ENCODE measurements at regions not wholly inside any gene's neighbourhood (a gene's known extent, or its start where the extent isn't known, plus 50 kb on each side); places are given as distances from the start of the nearest gene placed in this dataset.

DNA sequence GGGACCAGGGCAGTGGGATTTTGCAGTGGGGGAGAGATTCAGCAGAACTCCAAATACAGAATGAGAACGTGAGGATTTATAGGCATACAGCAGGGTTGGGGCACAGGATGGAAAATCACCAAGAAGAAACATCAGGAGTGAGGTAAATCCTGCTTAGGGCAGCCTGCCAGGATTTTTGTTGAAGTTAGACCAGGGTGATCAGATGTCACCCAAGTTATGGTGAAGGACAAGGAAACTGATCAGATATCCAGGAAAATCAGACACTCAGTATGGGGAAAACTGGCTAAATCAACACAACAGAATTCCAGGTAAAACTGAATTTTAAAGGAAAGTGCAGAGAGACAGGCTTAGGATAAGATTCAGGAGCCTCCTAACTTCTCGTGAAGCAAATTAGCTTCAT is 682.4 kb downstream of the TMEM121 start:
- Histone ChIP-seq H3K4me3 (ENCODE audit: extremely low read depth in 1 of 4, insufficient read depth in 2 of 4, low read depth in 3 of 4, low read length in 4 of 4) (no peak overlapping the region), H3K4me1 (replicated peaks in 1 of 4; ENCODE audit: control insufficient read depth in 3 of 4, insufficient read depth in 4 of 4, low read length in 3 of 4) (no peaks in the 10 kb centered on the region), H3K36me3 (ENCODE audit: control insufficient read depth in 2 of 4, insufficient read depth in 4 of 4, low read length in 3 of 4) (no peaks in the 10 kb centered on the region), H3K23me2 (ENCODE audit: low read depth, low read length) (no peaks in the 10 kb centered on the region), H3K79me2 (ENCODE audit: control insufficient read depth in 1 of 2, insufficient read depth in 2 of 2, low read length in 2 of 2) (no peaks in the 10 kb centered on the region), H4K91ac (replicated peaks; ENCODE audit: insufficient read length, low read length) (no peak overlapping the region), H3K14ac (ENCODE audit: insufficient read length) (no peak overlapping the region), H2AK5ac (ENCODE audit: low read depth, low read length) (no peak overlapping the region), H3K9ac (replicated peaks in 1 of 4; ENCODE audit: extremely low read depth in 1 of 4, low read depth in 3 of 4, low read length in 3 of 4) (no peak overlapping the region), H3K27me3 (replicated peaks in 1 of 4; ENCODE audit: control insufficient read depth in 3 of 4, extremely low read depth in 1 of 4, insufficient read depth in 3 of 4, low read length in 3 of 4) (no peaks in the 10 kb centered on the region), H4K8ac (ENCODE audit: extremely low read depth, insufficient read depth, low read length) (no peak overlapping the region), H2BK120ac (replicated peaks; ENCODE audit: low read depth, low read length) (no peak overlapping the region), H3K79me1 (ENCODE audit: low read depth, low read length) (no peaks in the 10 kb centered on the region), H2AFZ (ENCODE audit: low read length) (no peak overlapping the region), H3K18ac (ENCODE audit: extremely low read depth, low read length) (no peak overlapping the region), H3K4me2 (ENCODE audit: insufficient read depth in 1 of 2, low read depth in 2 of 2, low read length in 2 of 2) (no peak overlapping the region), H3K9me3 (ENCODE audit: insufficient read depth in 2 of 2, low read depth in 1 of 2, low read length in 1 of 2) (peaks cover 69 to 93% of the 10 kb centered on the region in 2 experiments), H3K56ac (replicated peaks; ENCODE audit: insufficient read length, low read depth, low read length) (no peak overlapping the region), H2BK5ac (ENCODE audit: low read depth, low read length) (no peak overlapping the region), H3K27ac (ENCODE audit: low read depth, low read length) (no peak overlapping the region), H3K23ac (ENCODE audit: insufficient read length) (no peak overlapping the region), H3K4ac (replicated peaks; ENCODE audit: insufficient read length, low read depth, low read length) (no peak overlapping the region), H2BK15ac (ENCODE audit: low read length) (no peak overlapping the region), H2BK12ac (ENCODE audit: low read depth, low read length) (no peak overlapping the region), H4K20me1 (replicated peaks in 1 of 2; ENCODE audit: control insufficient read depth in 1 of 2, insufficient read depth in 2 of 2, low read length in 2 of 2) (no peaks in the 10 kb centered on the region), H4K5ac (ENCODE audit: insufficient read length, low read depth, low read length) (no peak overlapping the region), H2BK20ac (ENCODE audit: low read length) (no peak overlapping the region)
- CTCF ChIA-PET (ENCODE audit: partially characterized antibody) = no interaction called here
- 54% methylated on average over 2 of the region's 2 CpGs; no CpG with 5 or more reads in 1 of the 2 experiments for WGBS, 2 experiments (ENCODE audit: extremely low coverage in 1 of 2, insufficient coverage in 1 of 2, insufficient read length in 1 of 2, insufficient replicate concordance in 2 of 2, low coverage in 1 of 2, low lambda C conversion rate in 2 of 2, missing lambda C conversion rate in 1 of 2)
- no peak for FAIRE-seq
- no peak for DNase-seq (ENCODE audit: low read depth in 1 of 2, low spot score in 2 of 2)
- TF ChIP-seq KDM5A (IDR thresholded peaks at IDR 0.05; ENCODE audit: low read length) (no peak), BCL11A (IDR thresholded peaks at IDR 0.05; ENCODE audit: low read depth in 2 of 2, low read length in 2 of 2) (no peak), KDM4A (IDR thresholded peaks at IDR 0.05; ENCODE audit: low read depth, low read length, severe bottlenecking) (no peak), POU5F1 (IDR thresholded peaks at IDR 0.05; ENCODE audit: low read depth, low read length) (no peak), CREB1 (IDR thresholded peaks at IDR 0.05) (no peak), BACH1 (IDR thresholded peaks at IDR 0.05; ENCODE audit: low read length) (no peak), TEAD4 (IDR thresholded peaks at IDR 0.05; ENCODE audit: low read depth, low read length) (no peak), CHD1 (IDR thresholded peaks at IDR 0.05; ENCODE audit: low read depth, low read length) (no peak), CBX5 (IDR thresholded peaks at IDR 0.05; ENCODE audit: low read depth, low read length) (no peak), JUN (IDR thresholded peaks at IDR 0.05; ENCODE audit: low read depth, low read length) (no peak)
- POLR2A ChIA-PET (ENCODE audit: partially characterized antibody) = no interaction called here

All from H1 (cell line).